ENCODE measurements at regions not wholly inside any gene's neighbourhood (a gene's known extent, or its start where the extent isn't known, plus 50 kb on each side); places are given as distances from the start of the nearest gene placed in this dataset.

GRCh38 chr9:1296331-1296730 lies 246.2 kb downstream of the DMRT2 start:
- intact Hi-C loops (cut with DNase I; ENCODE audit: low total_unique reads) = no loop called here

GRCh38 chr9:1298046-1298445 lies 247.9 kb downstream of the DMRT2 start:
- Histone ChIP-seq H3K4me3 (no peak overlapping the region), H3K4me1 (no peaks in the 10 kb centered on the region), H3K9me3 (no peaks in the 10 kb centered on the region), H3K27ac (no peak overlapping the region), H3K27me3 (no peaks in the 10 kb centered on the region), H3K36me3 (ENCODE audit: low read depth, missing control alignments) (no peaks in the 10 kb centered on the region)
- WGBS, 2 donors = 42 to 58% methylated on average over 2 of the region's 2 CpGs
- DNase-seq = no peak
- TF ChIP-seq CTCF (IDR thresholded peaks at IDR 0.05) (no peak), POLR2A (IDR thresholded peaks at IDR 0.05) (no peak)
- intact Hi-C loops (cut with DNase I; ENCODE audit: low total_unique reads) = no loop called here

More at GRCh38 chr9:1296331-1296730, 246.2 kb downstream of the DMRT2 start:
- Histone ChIP-seq H3K27ac (no peak overlapping the region), H3K36me3 (ENCODE audit: low read depth, missing control alignments) (no peaks in the 10 kb centered on the region), H3K4me1 (no peaks in the 10 kb centered on the region), H3K4me3 (no peak overlapping the region), H3K27me3 (no peaks in the 10 kb centered on the region), H3K9me3 (no peaks in the 10 kb centered on the region)
- 81 to 100% methylated on average over 1 of the region's 1 CpG for WGBS, 2 donors
- no peak for DNase-seq
- TF ChIP-seq POLR2A (IDR thresholded peaks at IDR 0.05) (no peak), CTCF (IDR thresholded peaks at IDR 0.05) (no peak)

GRCh38 chr9:1300941-1301340 lies 250.8 kb downstream of the DMRT2 start:
- no peaks in the 10 kb centered on the region for H3K36me3 ChIP-seq (ENCODE audit: low read depth, missing control alignments)
- no peaks in the 10 kb centered on the region for H3K4me1 ChIP-seq
- 0% methylated on average over 1 of the region's 1 CpG for WGBS, 2 donors
- H3K9me3 ChIP-seq = no peaks in the 10 kb centered on the region
- H3K27me3 ChIP-seq = no peaks in the 10 kb centered on the region
- no peak overlapping the region for H3K27ac ChIP-seq
- TF ChIP-seq CTCF (IDR thresholded peaks at IDR 0.05) = no peak
- no peak for DNase-seq
- intact Hi-C loops (cut with DNase I; ENCODE audit: low total_unique reads) = no loop called here
- no peak overlapping the region for H3K4me3 ChIP-seq

GRCh38 chr9:1303932-1304331 lies 253.8 kb downstream of the DMRT2 start:
- H3K4me1 ChIP-seq = no peaks in the 10 kb centered on the region
- intact Hi-C loops (cut with DNase I; ENCODE audit: low total_unique reads) = no loop called here

More at GRCh38 chr9:1303932-1304331, 253.8 kb downstream of the DMRT2 start:
- Histone ChIP-seq H3K27ac (no peak overlapping the region), H3K27me3 (no peaks in the 10 kb centered on the region), H3K36me3 (ENCODE audit: low read depth, missing control alignments) (no peaks in the 10 kb centered on the region), H3K9me3 (no peaks in the 10 kb centered on the region), H3K4me3 (no peak overlapping the region)
- no peak for DNase-seq
- WGBS, 2 donors = 71 to 86% methylated on average over 3 of the region's 3 CpGs
- TF ChIP-seq POLR2A (IDR thresholded peaks at IDR 0.05) (no peak), CTCF (IDR thresholded peaks at IDR 0.05) (no peak)

Data from testis (tissue), 2 donors.